ENCODE measurements at regions not wholly inside any gene's neighbourhood (a gene's known extent, or its start where the extent isn't known, plus 50 kb on each side); places are given as distances from the start of the nearest gene placed in this dataset.
"Not testable (repeated sequence)": the region's sequence is repeated elsewhere in the genome, so short reads cannot be mapped to it uniquely, and the experiment has no call there.

- H3K4me3 ChIP-seq (replicated peaks; ENCODE audit: low read depth, low read length); DNase-seq (ENCODE audit: extremely low read depth, insufficient read length); H3K36me3 ChIP-seq (ENCODE audit: control insufficient read depth, insufficient read depth, low read length): not testable (repeated sequence)
Measured at GRCh38 chr17:64791226-64791625, 128.1 kb downstream of the LRRC37A3 start.

GRCh38 chr17:64790690-64791089 lies 128.6 kb upstream of the SMURF2 start:
- DNase-seq (ENCODE audit: extremely low read depth, insufficient read length); H3K4me3 ChIP-seq (replicated peaks; ENCODE audit: low read depth, low read length); H3K27me3 ChIP-seq (replicated peaks; ENCODE audit: control insufficient read depth, insufficient read depth, low read length); H3K36me3 ChIP-seq (ENCODE audit: control insufficient read depth, insufficient read depth, low read length): not testable (repeated sequence)

More at GRCh38 chr17:64791226-64791625, 128.1 kb downstream of the LRRC37A3 start:
- not testable (repeated sequence) for H3K27me3 ChIP-seq (replicated peaks; ENCODE audit: control insufficient read depth, insufficient read depth, low read length)

- H3K4me3 ChIP-seq (replicated peaks; ENCODE audit: low read depth, low read length); H3K36me3 ChIP-seq (ENCODE audit: control insufficient read depth, insufficient read depth, low read length); H3K27me3 ChIP-seq (replicated peaks; ENCODE audit: control insufficient read depth, insufficient read depth, low read length); DNase-seq (ENCODE audit: extremely low read depth, insufficient read length): not testable (repeated sequence)
Measured at GRCh38 chr17:64790193-64790592, 128.1 kb upstream of the SMURF2 start.

GRCh38 chr17:64789061-64789445 lies 126.9 kb upstream of the SMURF2 start:
- H3K36me3 ChIP-seq (ENCODE audit: control insufficient read depth, insufficient read depth, low read length); H3K4me3 ChIP-seq (replicated peaks; ENCODE audit: low read depth, low read length); DNase-seq (ENCODE audit: extremely low read depth, insufficient read length); H3K27me3 ChIP-seq (replicated peaks; ENCODE audit: control insufficient read depth, insufficient read depth, low read length): not testable (repeated sequence)

GRCh38 chr17:64788286-64789060 lies 126.4 kb upstream of the SMURF2 start:
- no peak for DNase-seq (ENCODE audit: extremely low read depth, insufficient read length)
- Histone ChIP-seq H3K36me3 (ENCODE audit: control insufficient read depth, insufficient read depth, low read length) (peaks cover 4% of the 10 kb centered on the region), H3K27me3 (replicated peaks; ENCODE audit: control insufficient read depth, insufficient read depth, low read length) (no peaks in the 10 kb centered on the region), H3K4me3 (replicated peaks; ENCODE audit: low read depth, low read length) (no peak overlapping the region)
- no peak for TF ChIP-seq CTCF (IDR thresholded peaks at IDR 0.05; ENCODE audit: insufficient read depth, low read length, poor library complexity, severe bottlenecking)

GRCh38 chr17:64787921-64788271 lies 125.8 kb upstream of the SMURF2 start:
- H3K4me3 ChIP-seq (replicated peaks; ENCODE audit: low read depth, low read length), result no peak overlapping the region
- no peak for DNase-seq (ENCODE audit: extremely low read depth, insufficient read length)
- no peaks in the 10 kb centered on the region for H3K27me3 ChIP-seq (replicated peaks; ENCODE audit: control insufficient read depth, insufficient read depth, low read length)
- TF ChIP-seq CTCF (IDR thresholded peaks at IDR 0.05; ENCODE audit: insufficient read depth, low read length, poor library complexity, severe bottlenecking), result no peak
- peaks cover 4% of the 10 kb centered on the region for H3K36me3 ChIP-seq (ENCODE audit: control insufficient read depth, insufficient read depth, low read length)

- DNase-seq (ENCODE audit: extremely low read depth, insufficient read length), result no peak
- Histone ChIP-seq H3K36me3 (ENCODE audit: control insufficient read depth, insufficient read depth, low read length) (peaks cover 4% of the 10 kb centered on the region), H3K4me3 (replicated peaks; ENCODE audit: low read depth, low read length) (no peak overlapping the region), H3K27me3 (replicated peaks; ENCODE audit: control insufficient read depth, insufficient read depth, low read length) (no peaks in the 10 kb centered on the region)
- no peak for TF ChIP-seq CTCF (IDR thresholded peaks at IDR 0.05; ENCODE audit: insufficient read depth, low read length, poor library complexity, severe bottlenecking)
Measured at GRCh38 chr17:64787255-64787920, 125.3 kb upstream of the SMURF2 start.

Data from GM06990 (cell line).